ENCODE measurements at regions not wholly inside any gene's neighbourhood (a gene's known extent, or its start where the extent isn't known, plus 50 kb on each side); places are given as distances from the start of the nearest gene placed in this dataset.

- peaks cover 8% of the 10 kb centered on the region for H3K4me1 ChIP-seq (ENCODE audit: insufficient read depth, low read length, poor library complexity, severe bottlenecking)
- no peak overlapping the region for H3K9ac ChIP-seq (ENCODE audit: low read depth, low read length, poor library complexity, severe bottlenecking)
- no peaks in the 10 kb centered on the region for H3F3A ChIP-seq (ENCODE audit: low read depth)
- H2AFZ ChIP-seq (ENCODE audit: low read length): no peak overlapping the region
- no peaks in the 10 kb centered on the region for H4K20me1 ChIP-seq (ENCODE audit: insufficient read depth, low read length, poor library complexity, severe bottlenecking)
- H3K9me3 ChIP-seq (ENCODE audit: insufficient read depth, low read depth, low read length): no peaks in the 10 kb centered on the region
- no peaks in the 10 kb centered on the region for H3K36me3 ChIP-seq (ENCODE audit: insufficient read depth, low read length)
- H3K4me3 ChIP-seq (ENCODE audit: low read length, poor library complexity, severe bottlenecking): no peak overlapping the region
- H3K4me2 ChIP-seq (ENCODE audit: low read depth, low read length, poor library complexity, severe bottlenecking): no peak overlapping the region
- no peaks in the 10 kb centered on the region for H3K9me2 ChIP-seq (replicated peaks; ENCODE audit: low read depth, low read length)
- TF ChIP-seq EZH2phosphoT487 (IDR thresholded peaks at IDR 0.05; ENCODE audit: borderline replicate concordance): no peak
- no peak for TF ChIP-seq CTCF (conservative IDR thresholded peaks at IDR 0.05; ENCODE audit: low read length)
- H3K79me2 ChIP-seq (ENCODE audit: insufficient read depth, low read length): no peaks in the 10 kb centered on the region
- no peaks in the 10 kb centered on the region for H3K27me3 ChIP-seq (ENCODE audit: insufficient read depth, low read length, poor library complexity, severe bottlenecking)
These were observed 50.5 kb upstream of the LRRC1 start for GRCh38 chr6:53744321-53744720.

- Histone ChIP-seq H2AFZ (ENCODE audit: low read length) (no peak overlapping the region), H3K36me3 (ENCODE audit: insufficient read depth, low read length) (no peaks in the 10 kb centered on the region), H3F3A (ENCODE audit: low read depth) (no peaks in the 10 kb centered on the region), H3K9ac (ENCODE audit: low read depth, low read length, poor library complexity, severe bottlenecking) (no peak overlapping the region), H3K4me3 (ENCODE audit: low read length, poor library complexity, severe bottlenecking) (no peak overlapping the region), H3K79me2 (ENCODE audit: insufficient read depth, low read length) (no peaks in the 10 kb centered on the region), H3K4me1 (ENCODE audit: insufficient read depth, low read length, poor library complexity, severe bottlenecking) (peaks cover 19% of the 10 kb centered on the region), H3K27me3 (ENCODE audit: insufficient read depth, low read length, poor library complexity, severe bottlenecking) (no peaks in the 10 kb centered on the region), H4K20me1 (ENCODE audit: insufficient read depth, low read length, poor library complexity, severe bottlenecking) (no peaks in the 10 kb centered on the region), H3K9me2 (replicated peaks; ENCODE audit: low read depth, low read length) (no peaks in the 10 kb centered on the region), H3K9me3 (ENCODE audit: insufficient read depth, low read depth, low read length) (no peaks in the 10 kb centered on the region), H3K4me2 (ENCODE audit: low read depth, low read length, poor library complexity, severe bottlenecking) (no peak overlapping the region)
- TF ChIP-seq CTCF (conservative IDR thresholded peaks at IDR 0.05; ENCODE audit: low read length) (no peak), EZH2phosphoT487 (IDR thresholded peaks at IDR 0.05; ENCODE audit: borderline replicate concordance) (no peak)
These were observed 53.6 kb upstream of the LRRC1 start for GRCh38 chr6:53741034-53741823.

DNA sequence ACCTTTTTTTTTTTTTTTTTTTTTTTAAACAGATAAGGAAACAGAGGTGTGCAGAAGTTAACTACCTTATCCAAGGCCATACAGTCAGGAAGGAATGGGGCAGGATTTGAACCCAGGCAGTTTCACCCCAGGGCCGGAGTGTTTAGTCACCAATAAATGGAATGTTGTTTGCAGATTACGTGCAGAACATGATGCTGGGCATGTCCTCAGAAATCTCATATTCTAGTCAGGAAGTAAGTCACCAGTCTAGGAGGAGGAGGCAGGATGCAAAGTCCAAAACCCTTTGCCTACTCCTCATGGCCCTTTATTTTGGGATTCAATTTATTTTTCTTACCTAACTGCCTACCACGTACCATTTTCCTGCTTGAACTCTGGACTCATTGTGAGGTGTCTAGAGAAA lies 57.1 kb upstream of the LRRC1 start:
- Histone ChIP-seq H3K9me3 (ENCODE audit: insufficient read depth, low read depth, low read length) (no peaks in the 10 kb centered on the region), H2AFZ (ENCODE audit: low read length) (no peak overlapping the region), H3K4me2 (ENCODE audit: low read depth, low read length, poor library complexity, severe bottlenecking) (no peak overlapping the region), H3K27me3 (ENCODE audit: insufficient read depth, low read length, poor library complexity, severe bottlenecking) (no peaks in the 10 kb centered on the region), H3K9me2 (replicated peaks; ENCODE audit: low read depth, low read length) (no peaks in the 10 kb centered on the region), H3K9ac (ENCODE audit: low read depth, low read length, poor library complexity, severe bottlenecking) (no peak overlapping the region), H3K4me3 (ENCODE audit: low read length, poor library complexity, severe bottlenecking) (no peak overlapping the region), H3K36me3 (ENCODE audit: insufficient read depth, low read length) (no peaks in the 10 kb centered on the region), H4K20me1 (ENCODE audit: insufficient read depth, low read length, poor library complexity, severe bottlenecking) (no peaks in the 10 kb centered on the region), H3F3A (ENCODE audit: low read depth) (no peaks in the 10 kb centered on the region), H3K4me1 (ENCODE audit: insufficient read depth, low read length, poor library complexity, severe bottlenecking) (peaks cover 38% of the 10 kb centered on the region), H3K79me2 (ENCODE audit: insufficient read depth, low read length) (no peaks in the 10 kb centered on the region)
- TF ChIP-seq EZH2phosphoT487 (IDR thresholded peaks at IDR 0.05; ENCODE audit: borderline replicate concordance): no peak
- TF ChIP-seq CTCF (conservative IDR thresholded peaks at IDR 0.05; ENCODE audit: low read length): no peak
